ENCODE measurements at regions not wholly inside any gene's neighbourhood (a gene's known extent, or its start where the extent isn't known, plus 50 kb on each side); places are given as distances from the start of the nearest gene placed in this dataset.
"Not testable (repeated sequence)": the region's sequence is repeated elsewhere in the genome, so short reads cannot be mapped to it uniquely, and the experiment has no call there.

- DNase-seq (ENCODE audit: low spot score) = not testable (repeated sequence)
Measured at GRCh38 chr6:19612672-19613466, 224.3 kb upstream of the ID4 start.

DNA sequence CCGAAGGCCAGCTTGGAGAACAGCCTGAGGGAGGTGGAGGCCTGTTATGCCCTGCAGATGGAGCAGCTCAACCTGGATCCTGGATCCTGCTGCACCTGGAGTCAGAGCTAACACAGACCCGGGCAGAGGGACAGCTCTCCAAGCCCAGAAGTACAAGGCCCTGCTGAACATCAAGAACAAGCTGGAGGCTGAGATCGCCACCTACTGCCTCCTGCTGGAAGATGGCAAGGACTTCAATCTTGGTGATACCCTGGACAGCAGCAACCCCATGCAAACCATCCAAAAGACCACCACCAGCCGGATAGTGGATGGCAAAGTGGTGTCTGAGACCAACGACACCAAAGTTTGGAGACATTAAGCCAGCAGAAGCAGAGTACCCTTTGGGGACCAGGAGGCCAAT lies 223.5 kb upstream of the ID4 start:
- no peak for DNase-seq (ENCODE audit: low spot score)

DNA sequence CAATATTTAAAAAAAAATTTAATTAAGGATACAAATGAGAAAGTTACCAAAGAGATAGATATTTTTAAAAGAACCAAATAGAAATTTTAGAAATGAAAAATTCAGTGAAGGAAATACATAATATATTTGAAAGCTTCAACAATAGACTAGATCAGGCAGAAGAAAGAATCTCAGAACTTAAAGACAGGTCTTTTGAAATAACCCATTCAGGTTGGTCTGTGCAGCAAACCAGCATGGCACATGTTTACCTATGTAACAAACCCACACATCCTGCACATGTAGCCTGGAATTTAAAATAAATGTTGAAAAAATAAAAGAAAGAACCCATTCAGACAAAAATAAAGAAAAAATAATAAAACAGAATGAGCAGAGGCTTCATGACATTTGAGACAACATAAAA lies 221.1 kb upstream of the ID4 start:
- no peak for DNase-seq (ENCODE audit: low spot score)

DNA sequence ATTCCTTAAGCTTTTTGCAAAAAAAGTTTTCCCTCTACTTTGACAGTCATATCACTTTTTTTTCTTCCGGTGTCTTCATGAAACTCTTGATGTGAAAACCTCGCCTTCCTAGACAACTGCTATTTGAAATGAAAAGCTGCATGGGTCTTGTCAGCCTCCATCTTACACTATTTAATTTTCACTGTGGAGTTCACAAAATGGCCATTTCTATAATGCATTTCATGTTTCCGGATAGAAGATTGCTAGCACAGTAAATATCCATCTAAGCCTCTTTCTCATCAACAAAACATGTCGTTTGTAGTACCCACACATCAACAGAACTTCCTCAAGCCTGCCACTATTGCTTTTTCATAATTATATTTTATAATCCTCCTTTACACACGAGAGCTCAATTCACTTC lies 204.9 kb upstream of the ID4 start:
- no peak for DNase-seq (ENCODE audit: low spot score)

DNA sequence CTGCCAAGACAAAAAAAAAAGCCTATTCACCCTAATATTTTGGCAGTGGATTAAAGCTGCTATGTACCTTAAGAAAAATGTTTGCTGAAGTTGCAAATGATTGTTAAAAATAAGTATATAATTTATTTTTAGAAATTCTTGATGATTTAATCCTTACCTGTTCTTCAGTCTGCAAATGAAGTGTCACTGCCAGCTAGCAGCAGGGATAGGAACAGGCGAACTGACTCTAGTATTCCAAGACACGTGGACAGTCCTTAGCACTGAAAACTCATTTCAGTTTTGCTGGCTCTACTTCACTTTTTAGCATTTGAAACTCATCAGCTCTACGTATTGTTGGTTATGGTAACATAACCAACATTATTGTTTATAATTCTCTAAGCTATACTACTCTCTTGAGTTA lies 204.4 kb upstream of the ID4 start:
- DNase-seq (ENCODE audit: low spot score) = no peak

DNA sequence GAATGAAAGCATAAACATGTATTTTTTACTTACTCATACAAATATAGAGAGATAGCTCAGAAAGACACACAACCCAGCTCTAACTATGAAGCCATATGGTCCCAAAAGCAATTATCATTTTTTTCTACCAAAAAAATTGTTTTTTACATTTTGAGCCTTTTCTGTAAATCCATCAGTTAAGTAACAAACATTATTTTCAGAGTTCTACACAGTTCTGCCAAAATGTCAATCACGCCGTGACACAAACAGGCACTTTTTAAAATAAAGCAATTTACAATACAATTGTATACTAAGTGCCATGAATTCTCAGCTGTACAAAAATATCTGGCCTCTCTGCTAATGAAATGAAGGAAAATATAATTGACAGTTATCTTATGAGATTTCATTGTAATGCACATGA lies 201.4 kb upstream of the ID4 start:
- no peak for DNase-seq (ENCODE audit: low spot score)

DNA sequence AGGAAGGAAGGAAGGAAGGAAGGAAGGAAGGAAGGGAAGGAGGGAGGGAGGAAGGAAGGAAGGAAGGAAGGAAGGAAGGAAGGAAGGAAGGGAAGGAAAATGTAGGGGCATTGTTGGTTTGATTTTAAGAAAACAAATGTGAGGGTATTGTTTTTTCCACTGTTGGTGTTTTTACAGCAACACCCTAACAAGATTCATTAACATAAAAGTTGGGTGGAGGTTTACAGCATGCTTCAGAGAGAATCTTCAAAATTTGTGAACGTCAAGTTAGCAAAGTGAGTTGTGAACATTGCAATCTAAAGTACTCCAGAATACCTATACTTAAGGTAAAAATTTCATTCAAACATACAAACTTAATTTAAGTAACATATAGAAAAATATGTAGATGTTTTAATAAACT lies 200.2 kb upstream of the ID4 start:
- DNase-seq (ENCODE audit: low spot score) = no peak

GRCh38 chr6:19638931-19639330 lies 198.2 kb upstream of the ID4 start:
- DNase-seq (ENCODE audit: low spot score) = no peak

GRCh38 chr6:19643287-19643686 lies 193.9 kb upstream of the ID4 start:
- DNase-seq (ENCODE audit: low spot score) = no peak

DNA sequence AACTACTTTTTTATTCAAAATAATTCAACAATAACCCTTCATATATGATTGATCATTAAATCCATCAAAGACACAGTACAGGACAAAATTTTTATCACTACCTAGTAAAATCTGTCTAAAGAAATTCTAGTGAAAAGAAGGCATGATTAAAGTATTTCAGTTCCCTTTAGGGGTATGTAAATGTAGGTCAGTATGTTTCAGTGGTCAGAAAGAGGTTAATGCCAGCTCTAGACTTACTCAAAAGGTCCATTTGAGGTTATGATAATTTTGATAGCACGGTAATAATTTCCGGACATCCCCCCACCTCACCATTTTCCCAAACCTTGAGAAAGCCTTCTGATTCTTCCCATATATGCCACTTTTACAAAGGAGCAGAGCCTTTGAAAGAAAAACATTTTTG lies 193.5 kb upstream of the ID4 start:
- DNase-seq (ENCODE audit: low spot score) = no peak

DNA sequence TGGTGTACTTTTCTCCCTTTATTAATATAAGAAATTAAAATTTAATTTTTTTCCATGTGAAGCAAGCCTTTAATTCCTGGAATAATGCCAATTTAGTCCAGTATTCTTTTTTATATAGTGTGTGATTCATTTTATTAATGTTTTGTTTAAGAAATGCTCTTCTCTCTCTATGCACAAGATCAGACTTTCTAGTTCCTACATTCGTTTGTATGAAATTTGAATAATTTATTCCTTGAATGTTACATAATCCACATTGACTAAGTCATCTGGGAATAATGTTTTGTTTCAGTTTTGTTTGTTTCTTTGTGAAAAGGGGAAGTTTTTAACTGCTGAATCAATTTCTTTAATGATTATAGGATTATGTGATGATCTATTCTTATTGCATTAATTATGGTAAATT lies 181.4 kb upstream of the ID4 start:
- DNase-seq (ENCODE audit: low spot score) = no peak

GRCh38 chr6:19660123-19660910 lies 176.9 kb upstream of the ID4 start:
- no peak for DNase-seq (ENCODE audit: low spot score)

DNA sequence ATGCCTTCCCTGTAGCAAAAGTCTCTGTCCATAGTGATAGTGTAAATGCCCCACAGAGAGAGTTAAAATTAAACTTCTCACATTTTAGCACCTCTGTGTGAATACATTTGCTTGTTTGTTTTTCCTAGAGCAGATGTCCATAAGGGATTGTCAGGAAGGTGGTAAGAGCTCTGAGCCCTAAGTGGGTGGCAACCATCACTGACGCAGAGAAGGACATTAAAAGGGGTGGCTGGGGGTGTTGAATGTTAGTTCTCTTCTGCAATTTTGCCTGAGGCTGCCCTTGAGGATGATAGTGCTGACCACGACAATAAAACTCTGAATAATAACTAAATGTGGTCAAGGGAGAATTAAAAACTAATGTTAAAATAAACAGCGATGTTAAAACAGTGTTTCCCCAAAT lies 174.3 kb upstream of the ID4 start:
- no peak for DNase-seq (ENCODE audit: low spot score)

GRCh38 chr6:19663479-19663878 lies 173.7 kb upstream of the ID4 start:
- DNase-seq (ENCODE audit: low spot score) = no peak

DNA sequence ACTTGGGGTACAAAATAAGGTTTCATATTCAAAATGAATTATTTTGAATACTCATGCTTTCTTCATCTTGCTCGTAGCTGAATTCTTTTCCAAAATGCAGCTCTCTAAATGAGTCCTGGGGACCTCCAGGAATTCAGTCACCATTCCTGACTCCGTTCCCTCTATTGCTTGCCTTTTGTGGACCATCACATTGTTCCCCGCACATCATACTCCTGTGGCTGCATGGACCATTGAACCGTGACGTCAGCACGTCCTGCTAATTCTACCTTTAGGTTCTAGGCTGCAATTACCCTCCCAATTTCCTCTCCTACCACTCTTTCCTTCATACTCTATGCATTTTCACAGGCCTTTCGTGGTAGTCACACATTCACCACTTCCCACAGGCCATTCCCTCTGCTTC lies 173.1 kb upstream of the ID4 start:
- DNase-seq (ENCODE audit: low spot score) = no peak

DNA sequence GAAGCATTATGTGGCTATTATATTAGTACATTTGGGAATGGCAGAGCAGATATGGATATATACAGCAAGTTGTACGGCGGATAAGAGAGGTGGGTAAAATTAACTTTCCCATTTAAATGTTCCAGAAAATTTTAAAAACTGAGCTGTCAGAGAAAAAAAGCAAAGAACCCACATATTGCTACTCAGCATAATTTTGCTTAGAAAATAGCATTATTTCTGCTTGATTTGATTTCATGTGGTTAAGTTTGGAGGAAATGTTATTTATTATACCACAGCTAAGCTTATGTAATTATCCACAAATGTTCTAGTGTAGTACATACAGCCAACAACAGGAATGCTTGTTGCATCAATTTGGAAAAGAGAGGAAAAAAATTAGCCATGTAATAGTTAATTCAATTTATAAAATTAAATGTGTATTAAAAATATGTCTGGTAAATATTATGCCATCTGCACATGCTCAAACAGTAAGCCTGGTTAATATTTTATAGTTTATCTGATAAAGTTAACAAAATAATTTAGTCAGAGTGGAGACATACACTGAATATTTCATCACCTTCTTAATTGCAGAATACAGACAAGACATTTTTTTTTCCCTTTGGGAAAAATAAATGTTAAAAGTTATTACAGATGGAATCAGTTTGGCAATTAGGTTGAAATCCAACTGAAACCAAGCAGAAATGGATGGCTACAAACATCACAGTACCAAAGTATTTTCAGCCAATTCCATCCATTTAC lies 172.1 kb upstream of the ID4 start:
- no peak for DNase-seq (ENCODE audit: low spot score)

DNA sequence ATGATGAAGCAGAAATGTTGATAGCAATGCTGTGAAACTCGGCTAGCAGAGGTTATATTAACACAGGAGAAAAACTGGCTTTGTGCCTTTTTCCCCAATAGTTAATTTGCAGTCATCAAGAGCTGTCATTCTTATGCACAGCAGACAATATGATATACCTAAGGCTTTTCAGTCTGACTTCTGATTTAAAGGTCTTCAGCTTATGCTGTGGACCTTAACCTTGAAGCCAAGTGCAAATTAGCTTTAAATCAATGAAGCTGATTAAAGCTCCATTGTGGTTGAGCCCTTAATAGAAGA lies 171.6 kb upstream of the ID4 start:
- DNase-seq (ENCODE audit: low spot score) = no peak

DNA sequence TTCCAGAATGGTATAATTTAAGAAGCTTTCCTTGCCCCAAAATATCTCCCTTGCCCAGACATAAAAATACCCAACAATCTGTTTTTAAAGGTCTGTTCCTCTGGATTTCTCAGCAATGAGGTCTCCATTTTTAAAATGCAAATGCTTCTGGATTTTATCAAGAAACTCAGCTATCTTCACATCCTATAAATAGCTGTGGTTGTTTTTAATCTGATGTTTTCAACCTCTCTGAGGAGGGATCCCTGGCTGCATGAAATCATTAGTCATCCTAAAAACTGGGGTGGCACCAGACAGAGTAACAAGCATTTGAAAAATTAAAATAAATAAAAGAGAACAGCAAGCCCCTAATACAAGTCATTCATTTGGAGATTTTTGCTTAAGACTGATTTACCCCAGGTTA lies 168.5 kb upstream of the ID4 start:
- no peak for DNase-seq (ENCODE audit: low spot score)

- DNase-seq (ENCODE audit: low spot score) = no peak
Measured at GRCh38 chr6:19669206-19669605, 168.0 kb upstream of the ID4 start.

DNA sequence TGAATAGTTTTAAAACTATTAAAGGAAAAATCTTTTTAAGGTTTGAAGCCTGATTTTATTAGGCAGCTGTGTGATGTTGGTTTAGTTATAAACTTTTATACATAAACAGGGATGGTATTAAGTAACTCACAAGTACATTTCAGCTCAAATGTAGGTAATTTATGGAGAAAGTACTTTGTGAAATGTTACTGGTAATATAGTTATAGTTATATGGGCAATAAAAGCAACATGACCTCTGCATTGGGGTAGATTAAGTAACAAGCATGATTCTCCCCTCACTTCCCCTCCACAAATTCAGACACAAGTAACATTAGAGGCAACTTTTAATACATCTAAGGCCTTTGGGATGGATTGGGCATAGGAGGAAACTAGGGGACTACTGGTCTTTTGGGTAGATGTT lies 154.3 kb upstream of the ID4 start:
- DNase-seq (ENCODE audit: low spot score) = no peak

DNA sequence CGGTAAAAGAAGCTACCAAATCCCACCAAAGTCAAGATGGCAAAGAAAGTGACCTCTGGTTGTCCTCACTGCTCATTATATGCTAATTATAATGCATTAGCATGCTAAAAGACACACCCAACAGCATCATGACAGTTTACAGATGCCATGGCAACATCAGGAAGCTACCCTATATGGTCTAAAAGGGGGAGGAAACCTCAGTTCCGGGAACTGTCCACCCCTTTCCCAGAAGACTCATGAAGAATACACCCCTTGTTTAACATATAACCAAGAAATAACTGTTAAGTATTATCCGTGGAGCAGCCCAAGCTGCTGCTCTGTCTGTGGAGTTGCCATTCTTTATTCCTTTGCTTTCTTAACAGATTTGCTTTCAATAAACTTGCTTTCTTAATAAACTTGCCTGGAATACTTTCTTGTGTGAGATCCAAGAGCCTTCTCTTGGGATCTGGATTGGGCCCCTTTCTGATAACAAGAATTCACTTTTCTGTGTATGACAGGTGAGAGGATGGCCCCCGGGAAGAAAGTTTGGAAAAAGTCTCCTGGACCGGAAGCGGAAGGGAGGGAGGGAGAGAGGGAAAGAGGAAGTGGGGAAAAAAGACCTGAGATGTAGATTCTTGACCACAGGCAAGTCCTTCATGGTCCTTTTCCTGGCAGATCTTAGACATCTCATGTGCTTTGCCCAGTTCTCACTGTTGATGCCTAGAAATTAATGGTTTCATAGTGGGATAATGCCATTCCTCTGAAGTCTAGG lies 146.7 kb upstream of the ID4 start:
- DNase-seq (ENCODE audit: low spot score) = no peak

- DNase-seq (ENCODE audit: low spot score) = peak; percentile 64
Measured at GRCh38 chr6:19691465-19692167, 145.6 kb upstream of the ID4 start.
